Peyer's patch (tissue), 4 donors: ENCODE measurements at regions not wholly inside any gene's neighbourhood (a gene's known extent, or its start where the extent isn't known, plus 50 kb on each side); places are given as distances from the start of the nearest gene placed in this dataset.

Experiments
- DNase-seq, 3 donors: peaks; one replicate each; pipeline ENCODE4 v3.0.0-alpha.2; 2017 to 2019
- H3K27ac ChIP-seq, 4 donors: fragments of 200-600 bp; sonication (generic); one replicate each; pipeline ENCODE4 v1.5.1; 2016 to 2019
- H3K27me3 ChIP-seq, 2 donors: fragments of 200-600 bp; sonication (generic); one replicate each; pipeline ENCODE4 v1.5.1; 2019
- H3K36me3 ChIP-seq, 3 donors: fragments of 200-600 bp; sonication (generic); one replicate each; pipeline ENCODE4 v1.5.1; 2016 to 2019
- H3K4me1 ChIP-seq, 4 donors: fragments of 200-600 bp; sonication (generic); one replicate each; pipeline ENCODE4 v1.5.1; 2016 to 2019
- H3K4me3 ChIP-seq, 4 donors: fragments of 200-600 bp; sonication (generic); 1 replicate in 3 of 4; 2 replicates in 1 of 4; pipeline ENCODE4 v1.5.1; 2016 to 2019; ENCODE audit warnings: mild to moderate bottlenecking in 1 of 4
- H3K9me3 ChIP-seq, 4 donors: fragments of 200-600 bp; sonication (generic); one replicate each; pipeline ENCODE4 v1.5.1; 2016 to 2019; ENCODE audit warnings: mild to moderate bottlenecking in 1 of 4
- CTCF ChIP-seq, 6 experiments: fragments of 450-650 bp in 4 of 6; fragments of 200-600 bp in 2 of 6; sonication (generic) in 1 of 6; IDR thresholded peaks; one replicate each; pipeline ENCODE4 v1.5.1; 2017 to 2019; ENCODE audit warnings: antibody characterized with exemption in 6 of 6, mild to moderate bottlenecking in 3 of 6, moderate library complexity in 1 of 6
- POLR2A ChIP-seq, 2 donors: fragments of 450-650 bp; IDR thresholded peaks; one replicate each; pipeline ENCODE4 v1.5.1; 2017; ENCODE audit warnings: antibody characterized with exemption in 2 of 2, mild to moderate bottlenecking in 2 of 2, moderate library complexity in 2 of 2

DNA sequence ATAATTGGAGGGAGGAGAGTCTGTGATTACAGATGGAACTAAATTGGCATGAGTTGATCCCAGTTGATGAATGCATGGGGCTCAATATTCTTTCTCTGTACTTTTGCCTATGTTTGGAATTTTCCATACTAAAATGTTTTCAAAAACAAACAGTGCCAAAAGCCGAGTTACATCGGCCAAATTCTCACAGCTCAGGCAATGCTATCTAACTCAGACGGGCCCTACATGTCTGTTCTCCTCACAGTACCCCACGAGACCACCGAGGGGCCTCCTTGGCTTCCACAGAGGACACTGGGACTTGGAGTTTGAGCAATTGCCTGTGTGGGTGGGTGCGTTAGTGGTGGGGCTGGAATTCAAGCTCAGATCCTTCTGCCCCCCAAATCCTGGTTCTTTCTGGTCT, 413.2 kb downstream of the CDH26 start:
- H3K36me3 ChIP-seq: no peaks in the 10 kb centered on the region
- no peaks in the 10 kb centered on the region for H3K27me3 ChIP-seq
- DNase-seq: no peak
- no peak overlapping the region for H3K4me3 ChIP-seq
- TF ChIP-seq CTCF (IDR thresholded peaks at IDR 0.05) (no peak), POLR2A (IDR thresholded peaks at IDR 0.05) (no peak)
- H3K27ac ChIP-seq: no peak overlapping the region
- H3K4me1 ChIP-seq: no peaks in the 10 kb centered on the region
- no peaks in the 10 kb centered on the region for H3K9me3 ChIP-seq

GRCh38 chr20:60372275-60372674, 414.1 kb downstream of the CDH26 start:
- no peak for DNase-seq
- no peaks in the 10 kb centered on the region for H3K9me3 ChIP-seq

DNA sequence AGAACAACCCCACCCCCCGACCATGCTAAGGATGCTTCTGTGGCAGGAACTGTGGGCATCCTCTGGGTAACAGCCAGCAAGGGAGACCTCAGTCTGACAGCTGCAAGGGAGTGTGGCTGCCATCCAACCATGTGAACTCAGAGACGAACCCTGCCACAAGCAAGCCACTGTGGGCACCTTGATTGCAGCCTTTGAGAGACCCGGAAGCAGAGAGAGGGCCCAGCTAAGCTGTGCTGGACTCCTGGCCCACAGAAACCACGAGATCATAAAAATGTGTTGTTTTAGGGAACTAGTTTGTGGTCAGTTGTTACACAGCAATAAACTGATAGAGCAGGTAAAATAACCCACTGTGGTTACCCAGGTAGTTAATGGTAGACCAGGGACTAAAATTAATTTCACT, 414.6 kb downstream of the CDH26 start:
- no peak for DNase-seq
- H3K4me3 ChIP-seq: no peak overlapping the region
- H3K36me3 ChIP-seq: no peaks in the 10 kb centered on the region
- no peak overlapping the region for H3K27ac ChIP-seq
- no peaks in the 10 kb centered on the region for H3K27me3 ChIP-seq
- TF ChIP-seq POLR2A (IDR thresholded peaks at IDR 0.05) (no peak), CTCF (IDR thresholded peaks at IDR 0.05) (no peak)
- H3K4me1 ChIP-seq: no peaks in the 10 kb centered on the region
- H3K9me3 ChIP-seq: no peaks in the 10 kb centered on the region

More at GRCh38 chr20:60372275-60372674, 414.1 kb downstream of the CDH26 start:
- TF ChIP-seq POLR2A (IDR thresholded peaks at IDR 0.05): no peak
- TF ChIP-seq CTCF (IDR thresholded peaks at IDR 0.05): no peak
- Histone ChIP-seq H3K4me3 (no peak overlapping the region), H3K4me1 (no peaks in the 10 kb centered on the region), H3K27ac (no peak overlapping the region), H3K36me3 (no peaks in the 10 kb centered on the region), H3K27me3 (no peaks in the 10 kb centered on the region)

DNA sequence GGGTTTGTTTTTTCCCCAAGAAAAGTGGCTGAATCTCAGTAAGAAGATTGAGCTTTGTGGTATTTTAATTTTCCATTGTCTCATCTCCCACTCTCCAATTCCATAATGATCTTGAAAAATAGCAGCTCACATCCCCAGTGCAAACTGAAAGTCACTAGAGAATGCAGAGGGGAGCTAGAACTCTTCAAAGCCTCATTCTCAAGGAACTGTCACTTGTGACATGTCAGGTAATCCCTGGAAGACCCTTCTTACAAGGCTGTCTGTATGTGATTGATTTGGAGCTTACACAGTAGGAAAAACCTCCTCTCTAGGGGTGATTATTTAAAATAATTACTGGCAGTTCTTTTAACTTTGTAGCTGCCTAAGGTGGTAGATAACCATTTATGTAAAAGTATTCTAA, 420.4 kb downstream of the CDH26 start:
- H3K27ac ChIP-seq: no peak overlapping the region
- H3K9me3 ChIP-seq: no peaks in the 10 kb centered on the region
- no peaks in the 10 kb centered on the region for H3K27me3 ChIP-seq
- no peak for DNase-seq
- no peaks in the 10 kb centered on the region for H3K4me1 ChIP-seq
- TF ChIP-seq CTCF (IDR thresholded peaks at IDR 0.05) (no peak), POLR2A (IDR thresholded peaks at IDR 0.05) (no peak)
- no peak overlapping the region for H3K4me3 ChIP-seq
- no peaks in the 10 kb centered on the region for H3K36me3 ChIP-seq

DNA sequence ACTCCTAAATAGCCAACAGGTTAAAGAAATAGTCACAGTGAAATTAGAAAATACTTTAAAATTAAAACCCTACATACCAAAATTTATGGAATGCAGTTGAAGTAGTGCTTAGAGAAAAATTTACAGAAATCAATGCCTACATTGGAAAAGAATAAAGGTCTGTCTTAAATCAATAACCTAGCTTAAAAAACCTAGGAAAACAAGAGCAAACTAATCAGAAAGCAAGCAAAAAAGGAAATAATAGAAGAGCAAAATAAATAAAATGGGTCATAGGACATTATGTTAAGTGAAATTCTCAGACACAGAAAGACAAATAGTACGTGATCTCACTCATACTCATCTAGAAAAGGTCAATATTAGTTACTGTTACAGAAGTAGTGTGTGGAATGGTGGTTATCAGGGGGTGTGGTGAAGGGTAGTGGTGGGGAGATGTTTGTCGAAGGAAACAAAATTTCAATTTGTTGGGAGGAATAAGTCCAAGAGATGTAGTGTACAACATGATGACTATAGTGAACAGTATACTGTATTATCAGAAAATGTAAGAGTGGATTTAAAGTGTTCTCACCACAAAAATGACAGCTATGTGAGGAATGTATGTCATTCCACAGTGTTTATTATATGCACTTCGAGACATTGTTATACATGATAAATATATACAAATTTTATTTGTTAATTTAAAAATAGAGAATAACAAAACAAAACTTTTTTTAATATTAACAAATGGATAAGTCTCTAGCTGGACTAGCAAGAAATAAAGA, 423.6 kb downstream of the CDH26 start:
- Histone ChIP-seq H3K4me3 (no peak overlapping the region), H3K27ac (no peak overlapping the region), H3K4me1 (no peaks in the 10 kb centered on the region), H3K36me3 (no peaks in the 10 kb centered on the region), H3K27me3 (no peaks in the 10 kb centered on the region), H3K9me3 (no peaks in the 10 kb centered on the region)
- no peak for DNase-seq
- TF ChIP-seq POLR2A (IDR thresholded peaks at IDR 0.05): no peak
- TF ChIP-seq CTCF (IDR thresholded peaks at IDR 0.05): no peak
